T-helper 2 cell (primary cell): ENCODE measurements at regions not wholly inside any gene's neighbourhood (a gene's known extent, or its start where the extent isn't known, plus 50 kb on each side); places are given as distances from the start of the nearest gene placed in this dataset.
"Not testable (repeated sequence)": the region's sequence is repeated elsewhere in the genome, so short reads cannot be mapped to it uniquely, and the experiment has no call there.

ENCODE experiments used
- DNase-seq, 5 experiments: peaks; one replicate each; pipeline versions ENCODE4 v3.0.0 to v3.0.0-alpha.2; 2012 to 2022

DNA sequence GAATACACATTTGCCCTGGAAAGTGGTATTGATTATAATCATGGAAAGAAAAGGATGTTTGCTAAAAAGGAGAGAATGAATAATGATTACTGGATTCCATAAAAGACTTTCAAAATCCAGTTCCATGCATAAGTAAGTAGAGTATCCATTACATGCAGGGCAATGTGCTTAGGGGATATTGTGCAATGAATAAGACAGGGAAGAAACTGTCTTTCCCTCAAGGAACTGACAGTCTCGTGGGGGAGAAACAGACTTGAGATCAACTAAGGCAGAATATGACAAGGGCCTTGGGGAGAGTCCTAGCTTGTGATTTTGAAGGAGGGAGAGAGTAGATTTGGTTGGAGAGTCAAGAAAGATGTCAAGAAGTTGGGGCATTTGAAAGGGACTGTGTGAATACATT lies 130.6 kb downstream of the SPP2 start:
- DNase-seq: no peak

DNA sequence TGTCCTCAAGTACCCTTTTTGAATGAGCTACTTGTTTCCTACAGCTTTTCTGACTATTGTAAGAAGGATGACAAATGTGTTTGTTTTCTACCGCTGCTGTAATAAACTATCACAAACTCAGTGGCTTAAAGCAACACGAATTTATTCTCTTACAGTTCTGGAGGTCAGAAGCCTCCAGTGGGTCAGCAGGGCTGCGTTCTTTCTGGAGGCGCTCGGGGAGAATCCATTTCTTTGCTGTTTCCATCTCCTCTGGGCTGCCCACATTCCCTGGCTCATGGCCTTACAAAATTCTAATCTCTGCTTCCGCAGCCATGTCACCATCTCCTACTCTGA lies 128.5 kb downstream of the SPP2 start:
- no peak for DNase-seq

DNA sequence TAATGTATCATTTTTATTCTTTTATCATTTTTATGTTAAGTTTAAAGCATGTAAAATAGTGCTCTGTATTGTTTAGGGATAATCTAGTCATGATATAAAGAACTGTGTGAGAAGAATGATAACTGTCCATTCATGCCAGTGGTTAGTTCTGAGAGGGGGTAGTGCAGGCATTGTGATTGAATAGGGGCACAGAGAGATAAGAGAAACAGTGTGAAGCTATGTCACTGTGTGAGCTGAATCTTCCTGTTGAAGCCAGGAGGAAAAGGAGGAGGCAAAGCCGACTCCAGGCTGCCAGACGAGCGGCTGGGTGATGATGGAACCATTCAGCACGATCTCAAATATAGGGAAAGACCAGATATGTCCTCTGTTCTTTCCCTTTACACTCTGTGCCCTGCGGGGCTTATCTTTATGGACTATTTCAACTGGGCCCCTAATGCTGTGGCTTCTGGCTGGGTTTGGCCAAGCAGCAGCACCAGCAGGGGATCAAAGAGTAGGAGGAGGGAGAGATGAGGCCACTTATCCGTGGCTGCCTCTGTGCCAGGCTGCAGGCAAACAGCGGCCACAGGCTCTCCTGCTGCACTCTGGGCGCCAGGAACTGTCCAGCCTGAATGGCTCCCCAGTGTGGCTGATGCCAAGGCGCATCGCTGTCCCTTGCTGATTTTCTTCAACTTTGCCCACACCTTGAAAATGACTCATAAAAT lies 128.0 kb downstream of the SPP2 start:
- no peak for DNase-seq

DNA sequence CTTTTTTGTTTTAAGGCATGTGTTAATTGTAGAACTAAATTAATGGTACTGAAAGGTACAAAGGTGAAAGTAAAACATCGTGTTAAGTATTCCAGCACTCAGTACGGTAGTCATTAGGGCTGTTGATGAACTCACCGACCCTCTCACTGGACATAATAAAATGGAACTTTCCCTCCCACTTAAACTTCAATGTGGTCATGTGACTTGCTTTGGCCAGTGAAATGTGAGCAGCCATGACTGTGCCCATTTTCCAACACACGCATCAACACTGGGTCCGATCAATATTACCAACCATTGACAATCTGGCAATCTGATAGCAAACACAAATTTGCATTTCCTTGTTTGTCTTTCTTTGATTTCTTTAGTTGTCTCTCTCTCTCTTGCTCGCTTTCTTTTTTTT lies 125.1 kb downstream of the SPP2 start:
- DNase-seq: no peak

DNA sequence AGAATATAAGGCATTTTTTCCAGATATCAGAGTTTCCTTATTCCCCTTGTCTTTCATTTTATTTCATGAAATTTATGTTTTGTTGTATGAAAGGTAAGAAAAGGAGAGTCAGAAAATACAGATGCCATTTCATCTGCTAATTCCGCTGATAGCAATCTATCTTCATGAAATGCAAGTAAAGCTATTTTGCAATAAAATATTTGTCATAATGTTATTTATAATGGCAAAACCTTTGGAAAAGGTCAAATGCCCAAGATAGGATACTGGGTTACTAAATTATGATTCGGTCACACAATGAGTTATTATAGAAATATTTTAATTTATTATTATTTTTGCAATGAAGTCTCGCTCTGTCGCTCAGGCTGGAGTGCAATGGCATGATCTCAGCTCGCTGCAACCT lies 124.2 kb downstream of the SPP2 start:
- DNase-seq: no peak

DNA sequence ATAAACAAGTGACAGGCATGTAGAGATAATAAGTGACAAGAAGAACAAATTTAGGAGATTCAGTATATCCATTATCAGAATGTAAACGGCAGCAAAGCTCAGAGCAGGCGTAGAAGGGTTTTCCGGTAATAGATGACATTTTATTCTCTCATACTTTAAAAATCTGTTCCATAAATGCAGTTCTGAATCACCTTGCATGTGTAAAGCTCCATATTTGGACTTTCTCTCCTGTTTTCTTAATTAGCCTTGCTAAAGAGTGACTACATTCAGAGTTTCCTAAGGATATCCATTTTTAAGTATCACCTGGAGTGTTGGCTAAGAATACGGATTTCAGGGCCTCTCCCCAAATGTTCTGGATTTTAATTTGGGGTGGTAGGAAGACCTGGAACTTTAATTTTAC lies 122.0 kb downstream of the SPP2 start:
- DNase-seq: no peak

DNA sequence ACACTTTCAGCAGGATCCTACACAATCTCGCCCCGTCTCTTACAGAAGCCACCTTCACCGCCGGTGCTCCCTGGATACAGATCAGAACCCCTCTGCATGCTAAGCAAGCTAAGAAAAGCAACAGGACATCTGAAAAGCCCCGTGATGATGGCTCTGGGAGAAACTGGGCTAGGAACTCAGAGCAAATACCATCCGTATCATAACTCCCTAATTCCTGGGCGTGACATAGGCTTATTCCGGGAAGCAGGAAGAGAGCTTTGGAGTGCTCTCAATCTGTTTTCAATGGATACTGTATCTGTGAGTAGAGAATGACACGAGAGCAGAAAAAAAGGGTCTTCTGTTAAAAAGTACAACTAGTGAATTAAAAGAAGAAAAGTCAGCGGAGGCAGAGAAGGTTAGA lies 121.6 kb downstream of the SPP2 start:
- no peak for DNase-seq

DNA sequence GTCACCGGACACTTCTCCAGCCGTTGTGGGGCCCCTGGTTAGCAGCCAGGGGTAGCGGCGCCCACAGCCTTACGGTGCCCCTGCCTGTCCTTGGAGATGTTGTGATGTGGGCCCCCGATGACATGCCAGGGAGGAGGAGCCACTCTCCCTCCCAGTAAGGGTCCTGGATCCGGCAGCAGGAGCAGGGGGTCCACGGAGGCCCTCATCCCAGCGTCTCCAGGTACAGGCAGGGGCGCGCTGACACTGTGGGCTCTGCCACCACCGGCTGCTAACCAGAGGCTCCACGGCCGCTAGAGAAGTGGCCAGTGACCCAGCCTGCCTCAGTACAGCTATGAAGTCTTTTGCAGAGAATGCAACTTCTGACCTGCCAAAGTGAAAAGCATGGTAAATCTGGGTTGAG lies 121.2 kb downstream of the SPP2 start:
- no peak for DNase-seq

DNA sequence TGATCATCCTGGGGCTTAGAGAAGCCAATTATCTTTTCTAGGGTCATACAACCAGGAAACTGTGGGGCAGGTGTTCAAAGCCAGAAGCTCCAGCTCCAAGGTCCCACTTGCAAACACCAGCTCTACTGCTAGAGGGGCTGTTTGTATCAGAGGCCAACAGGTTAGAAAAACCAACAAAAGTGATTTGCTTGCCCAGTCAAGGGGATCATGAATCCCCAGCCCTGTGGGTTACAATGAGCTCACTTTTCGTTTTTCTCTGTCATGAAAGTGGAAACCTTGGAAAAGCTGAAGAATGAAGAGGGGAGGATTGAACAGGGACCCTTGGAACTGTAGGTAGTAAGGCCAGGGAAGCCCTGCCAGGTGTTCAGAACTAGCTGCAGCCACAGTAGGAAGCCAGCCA lies 119.2 kb downstream of the SPP2 start:
- DNase-seq: no peak

DNA sequence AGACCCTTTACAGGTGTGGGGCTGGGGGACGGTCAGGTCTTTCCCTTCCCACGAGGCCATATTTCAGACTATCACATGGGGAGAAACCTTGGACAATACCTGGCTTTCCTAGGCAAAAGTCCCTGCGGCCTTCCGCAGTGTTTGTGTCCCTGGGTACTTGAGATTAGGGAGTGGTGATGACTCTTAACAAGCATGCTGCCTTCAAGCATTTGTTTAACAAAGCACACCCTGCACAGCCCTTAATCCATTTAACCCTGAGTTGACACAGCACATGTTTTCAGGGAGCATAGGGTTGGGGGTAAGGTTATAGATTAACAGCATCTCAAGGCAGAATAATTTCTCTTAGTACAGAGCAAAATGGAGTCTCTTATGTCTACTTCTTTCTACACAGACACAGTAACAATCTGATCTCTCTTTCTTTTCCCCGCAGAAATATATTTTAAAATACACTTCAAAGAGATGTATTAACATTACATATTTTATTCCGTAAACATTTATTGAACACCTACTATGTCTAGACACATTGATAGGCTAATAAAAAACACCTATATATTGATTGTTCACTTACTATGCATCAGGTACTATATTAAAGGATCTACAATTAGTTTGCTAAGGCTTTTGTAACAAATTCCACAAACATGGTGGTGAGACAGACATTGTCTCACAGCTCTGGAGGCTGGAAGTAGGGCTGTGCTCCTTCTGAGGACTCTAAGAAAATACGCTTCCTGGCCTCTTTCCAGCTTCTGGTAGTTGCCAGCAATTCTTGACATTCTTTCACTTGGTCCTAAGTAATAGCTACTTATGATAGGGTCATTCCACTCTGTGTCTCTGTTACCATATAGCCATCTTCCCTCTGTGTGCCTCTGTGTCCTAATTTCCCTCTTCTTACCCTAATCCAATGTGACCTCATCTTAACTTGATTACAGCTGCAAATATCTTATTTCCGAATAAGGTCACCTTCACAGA lies 118.4 kb downstream of the SPP2 start:
- DNase-seq: not testable (repeated sequence)

DNA sequence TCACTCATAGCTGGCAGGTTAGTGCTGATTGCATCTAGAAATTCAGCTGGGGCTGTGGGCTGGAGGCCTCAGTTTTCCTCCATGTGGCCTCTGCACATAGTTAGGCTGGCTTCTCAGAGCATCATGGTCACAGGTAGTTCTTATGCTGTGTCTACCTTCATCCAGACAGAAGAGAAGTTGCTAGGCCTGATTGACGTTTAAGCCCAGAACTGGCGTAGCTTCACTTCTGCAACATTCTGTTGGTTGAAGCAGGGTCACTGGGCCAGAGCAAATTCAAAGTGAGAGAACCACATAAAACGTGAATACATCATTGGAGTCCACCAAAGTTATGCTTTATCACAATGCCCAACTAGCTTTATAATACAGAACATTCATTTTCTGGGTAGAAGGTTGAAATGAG lies 116.0 kb downstream of the SPP2 start:
- DNase-seq: no peak

DNA sequence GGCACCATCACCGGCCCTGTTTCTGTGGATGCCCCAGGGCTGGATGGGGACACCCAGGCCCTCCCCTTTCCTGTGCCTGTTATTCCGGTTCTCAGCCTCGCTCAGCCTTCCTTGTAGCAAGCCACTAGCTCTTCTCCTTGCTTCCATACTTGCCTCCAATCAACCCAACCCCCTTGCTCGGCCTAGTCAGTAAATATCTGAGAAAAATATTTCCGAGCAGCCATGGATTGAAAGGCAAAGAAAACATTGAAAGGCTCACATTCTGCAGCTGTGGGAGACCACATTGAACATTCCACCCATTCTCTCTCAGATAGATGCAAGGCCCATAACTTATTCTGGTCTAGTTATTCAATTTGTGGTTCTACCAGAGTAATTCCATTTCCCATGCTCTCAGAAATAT lies 114.9 kb downstream of the SPP2 start:
- no peak for DNase-seq

DNA sequence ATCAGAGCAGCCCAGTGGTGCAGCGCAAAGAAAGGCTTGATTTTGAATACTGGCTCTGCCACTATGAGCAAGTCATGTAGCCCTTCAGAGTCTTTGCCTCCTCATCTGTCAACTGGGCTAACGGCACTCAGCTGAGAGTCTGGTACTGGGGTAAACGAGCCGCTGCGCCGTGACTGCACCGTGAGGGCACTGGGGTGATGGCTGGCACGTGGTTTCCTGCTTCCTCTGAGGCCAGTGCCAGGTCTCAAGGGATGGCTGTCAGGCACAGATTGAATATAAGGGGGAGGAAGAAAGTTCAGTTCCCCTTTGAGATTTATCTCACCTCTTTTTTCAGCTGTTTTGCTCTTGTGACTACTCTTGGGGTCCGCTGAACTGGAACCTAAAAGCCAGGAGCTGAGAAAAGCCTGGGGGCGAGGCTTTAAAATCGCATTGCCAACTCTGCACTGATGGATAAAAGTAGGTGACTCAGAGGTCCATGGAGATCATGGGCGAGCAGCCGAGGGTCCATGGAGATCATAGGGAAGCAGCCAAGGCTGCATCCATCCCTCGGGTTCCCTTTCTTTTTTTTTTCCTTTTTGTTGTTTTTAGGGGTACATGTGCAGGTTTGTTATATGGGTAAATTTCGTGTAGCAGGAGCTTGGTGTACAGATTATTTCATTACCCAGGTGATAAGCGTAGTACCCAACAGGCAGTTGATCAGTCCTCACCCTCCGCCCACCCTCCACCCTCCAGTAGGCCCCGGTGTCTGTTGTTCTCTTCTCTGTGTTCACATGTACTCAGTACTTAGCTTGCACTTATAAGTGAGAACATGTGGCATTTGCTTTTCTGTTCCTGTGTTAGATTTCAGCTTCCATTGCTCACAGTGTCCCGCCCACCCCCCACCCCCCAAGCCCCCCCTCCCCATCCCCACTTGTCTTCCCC lies 114.3 kb downstream of the SPP2 start:
- DNase-seq: peak in 3 of 5 experiments; percentile 14 to 79 (median 73)

DNA sequence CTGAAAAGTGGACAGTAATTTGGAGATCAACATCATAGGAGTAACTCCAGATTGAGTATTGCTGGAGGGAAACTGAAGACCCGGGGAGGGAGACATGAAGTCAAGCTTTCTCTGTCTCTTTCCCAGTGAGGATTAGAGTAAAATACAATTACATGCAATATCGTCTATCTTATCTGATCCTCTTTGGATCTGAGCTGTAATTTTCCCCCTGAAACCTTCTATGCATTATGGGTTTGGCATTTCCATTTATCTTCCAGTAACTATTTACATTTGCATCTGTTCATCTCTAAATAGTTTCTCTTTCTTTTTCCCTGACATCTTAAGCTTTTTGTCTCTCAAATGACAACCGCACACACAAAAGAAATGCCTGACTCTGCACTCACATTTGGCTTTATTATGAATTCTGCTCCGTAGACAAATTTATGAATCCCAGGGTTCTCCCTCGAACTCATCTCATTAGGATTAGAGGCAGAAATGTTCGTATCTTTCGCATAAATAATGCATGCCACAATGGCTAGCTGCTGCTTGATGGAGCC lies 113.1 kb downstream of the SPP2 start:
- DNase-seq: no peak

DNA sequence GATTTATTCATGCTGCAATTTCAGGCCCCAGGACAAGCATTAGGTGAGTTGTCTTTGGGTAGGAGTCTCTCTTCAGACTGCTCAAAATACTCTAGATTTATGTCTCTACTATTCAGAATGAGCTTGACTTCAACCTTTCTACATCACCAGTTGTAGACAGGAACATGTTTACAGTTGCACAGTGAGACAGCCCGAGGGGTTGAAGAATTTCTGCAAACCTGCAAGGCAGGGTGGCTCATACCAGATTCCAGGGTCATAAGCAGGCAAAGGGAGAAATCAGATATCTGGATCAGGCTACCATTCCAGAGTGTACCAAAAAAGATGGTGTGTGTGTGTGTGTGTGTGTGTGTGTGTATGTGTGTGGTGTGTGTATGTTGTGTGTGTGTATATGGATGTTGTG lies 112.4 kb downstream of the SPP2 start:
- no peak for DNase-seq

DNA sequence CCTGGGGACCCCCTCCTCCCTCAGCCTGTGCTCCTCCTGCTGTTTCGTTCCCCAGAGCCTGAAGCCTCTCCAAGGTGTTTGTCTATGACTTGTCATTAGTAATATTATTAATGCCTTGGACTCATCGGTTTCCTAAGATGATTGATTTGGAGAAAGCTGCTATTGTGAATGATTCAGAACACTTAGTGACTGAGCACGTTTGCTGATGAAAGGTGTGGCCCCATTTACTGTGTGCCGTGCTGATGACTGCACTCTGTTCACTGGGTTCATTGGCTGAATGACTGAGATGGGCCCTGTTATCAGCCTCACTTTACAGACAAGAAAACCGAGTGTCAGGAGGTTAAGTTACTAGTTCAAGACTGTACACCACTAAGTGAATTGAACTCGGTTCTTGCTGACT lies 111.4 kb downstream of the SPP2 start:
- DNase-seq: no peak

DNA sequence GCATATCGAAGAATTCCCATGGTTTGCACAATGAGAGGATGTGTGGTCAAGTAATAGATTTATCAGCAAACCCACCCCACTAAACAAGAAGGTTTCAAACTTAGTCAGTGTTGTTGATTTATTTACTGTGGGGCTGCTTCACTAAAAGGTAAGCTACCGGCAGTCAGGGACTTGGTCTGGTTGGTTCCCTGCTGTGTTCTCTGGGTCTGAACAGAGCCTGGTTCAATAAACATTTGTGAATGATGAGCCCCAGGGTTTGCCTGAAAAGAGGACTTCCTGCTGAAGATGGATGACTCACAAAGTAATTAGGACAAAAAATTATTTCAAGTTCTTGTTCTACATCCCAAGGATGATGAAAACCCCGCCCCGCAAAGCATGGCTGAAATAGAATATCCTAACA lies 108.3 kb downstream of the SPP2 start:
- DNase-seq: no peak

DNA sequence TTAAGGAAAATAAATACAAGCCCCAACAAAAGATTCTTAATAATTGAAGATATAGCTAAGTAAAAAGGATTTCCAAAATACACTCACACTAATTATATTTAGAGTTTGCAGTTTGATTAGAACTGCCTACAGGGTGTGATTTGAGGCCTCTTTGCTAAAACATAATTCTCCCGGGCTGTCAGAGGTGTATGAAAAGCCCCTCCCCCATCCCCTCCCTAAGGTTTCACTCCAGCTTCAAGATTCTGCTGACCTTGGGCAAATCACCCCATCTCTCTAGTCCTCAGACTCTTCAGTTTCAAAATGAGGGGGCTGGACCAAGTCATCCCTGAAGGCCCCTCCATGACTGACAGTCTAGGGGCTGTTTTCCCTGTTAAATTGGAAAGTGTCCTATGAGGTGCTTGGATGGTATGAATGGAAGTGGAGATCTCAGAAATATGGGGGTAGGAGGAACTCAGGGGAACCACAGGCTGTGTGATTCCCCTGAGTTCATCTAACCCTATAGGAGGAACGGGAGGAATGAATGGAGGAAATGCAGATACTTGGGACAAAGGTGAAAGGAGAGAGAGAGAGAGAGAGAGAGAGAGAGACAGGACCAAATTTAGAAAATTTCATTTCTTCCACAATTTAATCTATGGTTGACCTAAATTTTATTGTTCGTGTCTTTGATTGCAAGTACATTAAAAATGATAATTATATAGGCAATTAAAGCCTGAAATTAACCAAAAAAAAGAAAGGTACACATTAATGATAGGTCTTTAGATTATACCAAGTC lies 107.5 kb downstream of the SPP2 start:
- DNase-seq: no peak

DNA sequence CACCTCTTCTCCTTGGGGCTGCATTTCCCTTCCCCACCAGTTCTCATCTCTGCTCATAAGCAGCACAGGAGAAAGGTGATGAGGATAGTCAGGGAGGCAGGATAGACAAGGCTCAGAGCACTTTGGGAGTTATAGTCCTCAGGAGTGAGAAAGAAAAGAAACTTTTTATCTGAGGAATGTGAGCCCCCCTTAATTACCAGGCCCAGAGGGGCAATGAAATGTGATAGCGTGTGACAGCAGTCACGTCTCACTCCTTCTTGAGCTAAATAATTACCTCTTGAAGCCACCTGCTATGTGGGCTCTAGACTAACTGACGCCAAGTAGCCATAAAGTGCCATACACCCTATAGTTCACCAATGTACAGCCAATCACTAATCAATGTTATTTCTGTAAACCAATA lies 105.8 kb downstream of the SPP2 start:
- no peak for DNase-seq

DNA sequence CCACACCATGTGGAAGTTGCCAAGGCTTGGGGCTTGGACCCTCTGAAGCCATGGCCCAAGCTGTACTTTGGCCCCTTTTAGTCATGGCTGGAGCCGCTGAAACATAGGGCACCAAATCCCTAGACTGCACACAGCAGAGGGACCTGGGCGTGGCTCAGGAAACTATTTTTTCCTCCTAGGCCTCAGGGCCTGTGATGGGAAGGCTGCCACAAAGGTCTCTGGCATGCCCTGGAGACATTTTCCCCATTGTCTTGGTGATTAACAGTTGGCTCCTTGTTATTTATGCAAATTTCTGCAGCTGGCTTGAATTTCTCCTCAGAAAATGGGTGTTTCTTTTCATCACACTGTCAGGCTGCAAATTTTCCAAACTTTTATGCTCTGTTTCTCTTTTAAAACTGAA lies 102.3 kb downstream of the SPP2 start:
- DNase-seq: not testable (repeated sequence)

DNA sequence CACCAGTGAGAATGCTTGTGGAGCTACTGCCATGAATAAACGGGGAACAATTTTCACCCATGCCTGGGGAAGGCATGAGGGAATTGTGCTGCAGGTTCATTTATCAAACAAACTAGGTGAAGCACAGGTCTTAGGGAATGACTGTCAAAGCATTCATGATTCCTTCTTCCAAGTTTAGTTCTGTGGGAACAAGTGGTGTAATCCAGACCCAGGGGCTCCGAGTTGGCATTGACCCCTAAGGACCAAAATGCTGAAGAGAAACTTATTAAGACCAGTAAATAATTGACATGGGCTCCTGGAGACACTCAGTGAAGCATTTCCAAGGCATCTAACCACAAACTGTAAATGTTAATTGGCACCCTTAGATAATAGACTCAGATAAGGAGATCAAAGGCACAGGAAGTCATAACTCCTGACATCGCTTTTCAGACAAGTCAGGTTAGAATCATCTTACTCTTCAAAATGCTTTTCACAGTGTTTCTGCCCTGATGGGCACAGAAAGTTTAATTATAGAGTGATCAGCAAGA lies 96.9 kb downstream of the SPP2 start:
- DNase-seq: peak in 2 of 5 experiments; percentile 63 to 89
